AG04449 (cell line): ENCODE measurements at regions not wholly inside any gene's neighbourhood (a gene's known extent, or its start where the extent isn't known, plus 50 kb on each side); places are given as distances from the start of the nearest gene placed in this dataset.

ENCODE experiments used
- CTCF ChIA-PET: fragments of 350-600 bp; formaldehyde crosslinking; extraction: SDS; loops from one replicate; lab custom pipeline; 2021; ENCODE audit warnings: antibody characterized with exemption; lab: Yijun Ruan, JAX
- POLR2A ChIA-PET: fragments of 400-600, 350-600 bp; formaldehyde crosslinking; extraction: SDS; loops from one replicate; lab custom pipeline; 2020; ENCODE audit warnings: antibody characterized with exemption, inconsistent platforms; lab: Yijun Ruan, JAX
- DNase-seq: peaks from one replicate; pipeline ENCODE4 v3.0.0-alpha.2; 2010; ENCODE audit warnings: low read depth, low spot score
- H3K4me3 ChIP-seq: 2 replicates; pipeline ENCODE4 v1.5.1; 2011; ENCODE audit warnings: low read depth, mild to moderate bottlenecking, control low read depth, low read length
- TF ChIP-seq, protein P1 (sequence below): IDR thresholded peaks from one replicate; pipeline ENCODE4 v1.5.1; 2011; ENCODE audit warnings: mild to moderate bottlenecking, moderate library complexity, low read length, control low read depth, inconsistent platforms; ENCODE audit not compliant: insufficient read depth; ENCODE audit errors: missing control alignments

DNA sequence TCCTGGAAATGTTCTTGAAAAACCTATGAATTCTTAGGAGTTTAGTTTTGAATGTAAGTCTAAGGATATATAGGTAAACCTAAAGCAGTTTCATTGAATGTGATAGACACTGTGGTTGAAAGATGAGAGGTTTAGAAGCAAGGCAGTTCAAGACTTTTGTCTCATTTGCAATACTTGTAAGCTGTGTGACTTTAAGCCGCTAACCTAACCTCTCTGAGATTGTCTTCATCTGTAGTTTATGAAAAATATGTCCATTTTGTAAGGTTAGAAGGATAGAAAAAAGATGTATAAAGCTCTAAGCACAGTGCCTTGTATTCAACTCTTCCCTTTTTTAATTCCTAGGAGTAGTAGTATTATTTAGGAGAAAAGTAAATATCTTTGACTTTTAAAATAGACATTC is 306.6 kb upstream of the ARRDC4 start:
- CTCF ChIA-PET: no interaction called here

DNA sequence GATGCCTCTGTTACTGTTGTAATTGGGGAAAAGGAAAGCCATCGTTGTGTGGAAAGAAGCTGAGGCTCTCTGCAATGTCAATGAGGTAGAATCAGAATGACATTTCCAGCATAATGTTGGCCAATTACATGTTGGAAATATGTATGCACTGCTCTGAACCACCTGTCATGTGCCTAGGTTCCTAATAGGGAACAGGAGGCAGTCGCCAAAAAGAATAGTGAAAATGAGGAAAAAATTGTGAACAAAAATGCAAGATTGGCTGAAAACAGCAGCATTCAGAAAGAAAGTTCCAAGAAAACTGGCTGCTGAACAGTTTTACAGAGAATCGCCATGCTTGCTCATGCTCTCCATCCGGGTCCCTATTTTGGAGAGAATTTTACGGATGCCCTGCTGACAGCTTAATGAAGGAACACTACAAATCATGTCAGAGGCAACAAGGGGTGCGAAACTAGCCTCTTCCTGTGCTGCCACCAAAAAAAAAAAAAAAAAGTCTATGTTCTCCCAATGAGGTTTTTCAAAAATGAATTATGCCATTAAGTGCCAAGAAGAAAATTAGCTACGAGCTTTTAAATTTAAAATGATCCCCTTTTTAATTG is 305.9 kb upstream of the ARRDC4 start:
- no peak for DNase-seq
- ChIA-PET POLR2A (no interaction called here), CTCF (no interaction called here)
- TF ChIP-seq, protein P1, sequence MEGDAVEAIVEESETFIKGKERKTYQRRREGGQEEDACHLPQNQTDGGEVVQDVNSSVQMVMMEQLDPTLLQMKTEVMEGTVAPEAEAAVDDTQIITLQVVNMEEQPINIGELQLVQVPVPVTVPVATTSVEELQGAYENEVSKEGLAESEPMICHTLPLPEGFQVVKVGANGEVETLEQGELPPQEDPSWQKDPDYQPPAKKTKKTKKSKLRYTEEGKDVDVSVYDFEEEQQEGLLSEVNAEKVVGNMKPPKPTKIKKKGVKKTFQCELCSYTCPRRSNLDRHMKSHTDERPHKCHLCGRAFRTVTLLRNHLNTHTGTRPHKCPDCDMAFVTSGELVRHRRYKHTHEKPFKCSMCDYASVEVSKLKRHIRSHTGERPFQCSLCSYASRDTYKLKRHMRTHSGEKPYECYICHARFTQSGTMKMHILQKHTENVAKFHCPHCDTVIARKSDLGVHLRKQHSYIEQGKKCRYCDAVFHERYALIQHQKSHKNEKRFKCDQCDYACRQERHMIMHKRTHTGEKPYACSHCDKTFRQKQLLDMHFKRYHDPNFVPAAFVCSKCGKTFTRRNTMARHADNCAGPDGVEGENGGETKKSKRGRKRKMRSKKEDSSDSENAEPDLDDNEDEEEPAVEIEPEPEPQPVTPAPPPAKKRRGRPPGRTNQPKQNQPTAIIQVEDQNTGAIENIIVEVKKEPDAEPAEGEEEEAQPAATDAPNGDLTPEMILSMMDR: no peak
- H3K4me3 ChIP-seq: no peak overlapping the region

More for the DNA sequence above, 306.6 kb upstream of the ARRDC4 start:
- POLR2A ChIA-PET: no interaction called here
- DNase-seq: no peak
- TF ChIP-seq, protein P1: no peak
- no peak overlapping the region for H3K4me3 ChIP-seq

DNA sequence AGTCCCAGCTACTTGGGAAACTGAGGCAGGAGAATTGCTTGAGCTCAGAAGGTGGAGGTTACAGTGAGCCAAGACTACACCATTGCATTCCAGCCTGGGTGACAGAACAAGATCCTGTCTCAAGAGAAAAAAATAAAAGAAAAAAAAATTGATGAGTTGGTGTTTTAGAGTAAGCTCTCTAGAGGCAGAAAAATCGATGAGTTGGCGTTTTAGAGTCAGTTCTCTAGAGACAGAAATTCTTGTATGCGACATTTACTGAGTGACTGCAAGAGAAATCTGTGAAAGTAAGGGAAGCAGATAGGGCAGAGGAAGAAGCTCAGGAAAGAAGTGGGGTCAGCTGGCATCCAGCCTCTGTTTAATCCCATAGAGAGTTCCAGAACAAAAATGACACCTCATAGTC is 298.7 kb upstream of the ARRDC4 start:
- TF ChIP-seq, protein P1: no peak
- CTCF ChIA-PET: no interaction called here
- no peak overlapping the region for H3K4me3 ChIP-seq
- POLR2A ChIA-PET: no interaction called here
- DNase-seq: no peak

DNA sequence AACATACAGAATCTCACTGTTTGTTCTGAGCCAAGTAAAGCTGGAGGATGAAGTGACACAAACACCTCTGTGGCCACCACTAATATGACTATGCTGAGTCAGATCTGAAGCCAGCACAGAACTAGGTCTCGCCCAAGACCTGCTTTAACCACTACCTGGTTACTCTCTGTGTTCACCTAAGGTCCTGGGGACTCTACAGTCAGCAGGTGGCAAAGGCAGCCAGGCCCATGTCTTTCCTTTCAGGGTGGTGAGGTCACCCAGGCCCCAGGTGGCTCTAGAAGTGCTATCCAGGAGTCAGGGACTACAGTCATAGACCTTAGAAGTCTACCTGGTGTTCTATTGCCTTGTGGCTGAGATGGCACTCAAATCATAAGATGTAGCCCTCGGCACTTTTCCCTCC is 287.9 kb upstream of the ARRDC4 start:
- CTCF ChIA-PET: no interaction called here

DNA sequence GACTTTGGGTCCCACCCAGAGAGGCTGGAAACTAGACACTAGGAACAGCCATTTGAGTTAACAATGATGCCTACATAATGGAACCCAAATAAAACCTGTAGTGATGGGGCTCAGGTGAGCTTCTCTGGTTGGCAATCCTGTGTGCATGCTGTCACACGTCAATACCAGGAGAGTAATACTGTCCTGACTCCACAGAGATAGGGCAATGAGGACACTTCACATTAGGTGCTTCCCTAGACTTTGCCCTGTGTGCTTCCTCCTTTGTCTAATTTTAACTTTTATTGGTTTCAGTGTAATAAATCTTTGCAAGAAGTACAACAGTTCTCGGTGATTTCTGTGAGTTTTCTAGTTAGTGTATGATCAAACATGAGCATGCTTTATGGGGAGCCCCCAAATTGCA is 281.8 kb upstream of the ARRDC4 start:
- ChIA-PET CTCF (no interaction called here), POLR2A (no interaction called here)
- DNase-seq: no peak
- no peak overlapping the region for H3K4me3 ChIP-seq
- TF ChIP-seq, protein P1: no peak

More for the DNA sequence above, 287.9 kb upstream of the ARRDC4 start:
- no peak overlapping the region for H3K4me3 ChIP-seq
- POLR2A ChIA-PET: no interaction called here
- no peak for DNase-seq
- TF ChIP-seq, protein P1: no peak

DNA sequence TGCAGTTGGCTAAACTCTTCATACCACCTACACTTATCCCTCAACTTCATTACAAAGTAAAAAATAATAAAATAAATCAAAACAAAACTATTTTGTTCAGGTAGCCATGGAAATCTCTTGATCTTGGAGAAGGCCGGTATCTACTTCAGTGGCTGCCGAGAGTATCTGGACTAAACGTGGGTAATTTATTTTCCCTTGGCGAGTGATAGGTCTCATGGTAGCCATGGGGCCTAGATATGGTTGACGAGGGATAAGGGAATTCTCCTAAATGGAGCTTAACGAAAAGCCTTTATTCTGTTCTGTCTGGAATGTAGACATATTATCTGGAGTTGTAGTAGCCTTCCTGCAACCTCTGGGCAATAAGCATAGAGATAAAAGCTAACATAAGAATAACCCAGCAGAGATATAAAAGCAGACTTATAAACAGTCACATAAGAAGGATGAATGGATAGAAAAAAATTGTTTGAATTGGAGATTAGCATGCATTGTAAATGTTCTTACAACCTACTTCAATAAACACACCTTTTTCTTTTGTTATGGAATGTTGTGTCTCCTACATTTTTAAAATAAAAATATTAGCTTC is 281.3 kb upstream of the ARRDC4 start:
- ChIA-PET CTCF (no interaction called here), POLR2A (no interaction called here)
- H3K4me3 ChIP-seq: no peak overlapping the region
- DNase-seq: no peak
- TF ChIP-seq, protein P1: no peak
